OCI-LY3 (cell line): ENCODE measurements at regions not wholly inside any gene's neighbourhood (a gene's known extent, or its start where the extent isn't known, plus 50 kb on each side); places are given as distances from the start of the nearest gene placed in this dataset.

ENCODE experiments used
- CTCF ChIP-seq: fragments of 200-600, 300-600 bp; sonication (generic); IDR thresholded peaks from 2 replicates; pipeline ENCODE4 v1.5.1; 2014; ENCODE audit warnings: antibody characterized with exemption, low read length, low read depth
- EZH2phosphoT487 ChIP-seq: fragments of 200-600 bp; shearing (Covaris generic); IDR thresholded peaks from 2 replicates; pipeline ENCODE4 v1.6.1; 2018; ENCODE audit warnings: antibody characterized with exemption, mixed run types, low read depth

GRCh38 chr22:48299801-48300200 is 1527.9 kb downstream of the BRD1 start:
- TF ChIP-seq CTCF, result no peak
- no peak for TF ChIP-seq EZH2phosphoT487
